ENCODE measurements at regions not wholly inside any gene's neighbourhood (a gene's known extent, or its start where the extent isn't known, plus 50 kb on each side); places are given as distances from the start of the nearest gene placed in this dataset.

- TF ChIP-seq, protein P1, sequence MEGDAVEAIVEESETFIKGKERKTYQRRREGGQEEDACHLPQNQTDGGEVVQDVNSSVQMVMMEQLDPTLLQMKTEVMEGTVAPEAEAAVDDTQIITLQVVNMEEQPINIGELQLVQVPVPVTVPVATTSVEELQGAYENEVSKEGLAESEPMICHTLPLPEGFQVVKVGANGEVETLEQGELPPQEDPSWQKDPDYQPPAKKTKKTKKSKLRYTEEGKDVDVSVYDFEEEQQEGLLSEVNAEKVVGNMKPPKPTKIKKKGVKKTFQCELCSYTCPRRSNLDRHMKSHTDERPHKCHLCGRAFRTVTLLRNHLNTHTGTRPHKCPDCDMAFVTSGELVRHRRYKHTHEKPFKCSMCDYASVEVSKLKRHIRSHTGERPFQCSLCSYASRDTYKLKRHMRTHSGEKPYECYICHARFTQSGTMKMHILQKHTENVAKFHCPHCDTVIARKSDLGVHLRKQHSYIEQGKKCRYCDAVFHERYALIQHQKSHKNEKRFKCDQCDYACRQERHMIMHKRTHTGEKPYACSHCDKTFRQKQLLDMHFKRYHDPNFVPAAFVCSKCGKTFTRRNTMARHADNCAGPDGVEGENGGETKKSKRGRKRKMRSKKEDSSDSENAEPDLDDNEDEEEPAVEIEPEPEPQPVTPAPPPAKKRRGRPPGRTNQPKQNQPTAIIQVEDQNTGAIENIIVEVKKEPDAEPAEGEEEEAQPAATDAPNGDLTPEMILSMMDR (CRISPR knock-in tag; IDR thresholded peaks at IDR 0.05): no peak
- TF ChIP-seq GTF2F1 (IDR thresholded peaks at IDR 0.05; ENCODE audit: low read length) (no peak), EZH2 (conservative IDR thresholded peaks at IDR 0.05; ENCODE audit: low read depth, low read length) (no peak), NFIC (IDR thresholded peaks at IDR 0.05; ENCODE audit: low read length) (no peak), TAF1 (CRISPR knock-in tag; IDR thresholded peaks at IDR 0.05) (no peak), CBX1 (IDR thresholded peaks at IDR 0.05; ENCODE audit: low read depth) (no peak), ZC3H4 (CRISPR knock-in tag; IDR thresholded peaks at IDR 0.05; ENCODE audit: borderline replicate concordance) (no peak), ZNF543 (CRISPR knock-in tag; IDR thresholded peaks at IDR 0.05) (no peak), IRX3 (CRISPR knock-in tag; IDR thresholded peaks at IDR 0.05; ENCODE audit: borderline replicate concordance, low read depth) (no peak), FOSL2 (CRISPR knock-in tag; IDR thresholded peaks at IDR 0.05) (no peak), PATZ1 (CRISPR knock-in tag; IDR thresholded peaks at IDR 0.05) (no peak)
- TF ChIP-seq, protein P2, sequence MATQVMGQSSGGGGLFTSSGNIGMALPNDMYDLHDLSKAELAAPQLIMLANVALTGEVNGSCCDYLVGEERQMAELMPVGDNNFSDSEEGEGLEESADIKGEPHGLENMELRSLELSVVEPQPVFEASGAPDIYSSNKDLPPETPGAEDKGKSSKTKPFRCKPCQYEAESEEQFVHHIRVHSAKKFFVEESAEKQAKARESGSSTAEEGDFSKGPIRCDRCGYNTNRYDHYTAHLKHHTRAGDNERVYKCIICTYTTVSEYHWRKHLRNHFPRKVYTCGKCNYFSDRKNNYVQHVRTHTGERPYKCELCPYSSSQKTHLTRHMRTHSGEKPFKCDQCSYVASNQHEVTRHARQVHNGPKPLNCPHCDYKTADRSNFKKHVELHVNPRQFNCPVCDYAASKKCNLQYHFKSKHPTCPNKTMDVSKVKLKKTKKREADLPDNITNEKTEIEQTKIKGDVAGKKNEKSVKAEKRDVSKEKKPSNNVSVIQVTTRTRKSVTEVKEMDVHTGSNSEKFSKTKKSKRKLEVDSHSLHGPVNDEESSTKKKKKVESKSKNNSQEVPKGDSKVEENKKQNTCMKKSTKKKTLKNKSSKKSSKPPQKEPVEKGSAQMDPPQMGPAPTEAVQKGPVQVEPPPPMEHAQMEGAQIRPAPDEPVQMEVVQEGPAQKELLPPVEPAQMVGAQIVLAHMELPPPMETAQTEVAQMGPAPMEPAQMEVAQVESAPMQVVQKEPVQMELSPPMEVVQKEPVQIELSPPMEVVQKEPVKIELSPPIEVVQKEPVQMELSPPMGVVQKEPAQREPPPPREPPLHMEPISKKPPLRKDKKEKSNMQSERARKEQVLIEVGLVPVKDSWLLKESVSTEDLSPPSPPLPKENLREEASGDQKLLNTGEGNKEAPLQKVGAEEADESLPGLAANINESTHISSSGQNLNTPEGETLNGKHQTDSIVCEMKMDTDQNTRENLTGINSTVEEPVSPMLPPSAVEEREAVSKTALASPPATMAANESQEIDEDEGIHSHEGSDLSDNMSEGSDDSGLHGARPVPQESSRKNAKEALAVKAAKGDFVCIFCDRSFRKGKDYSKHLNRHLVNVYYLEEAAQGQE (IDR thresholded peaks at IDR 0.05; ENCODE audit: borderline replicate concordance in 1 of 2, low read depth in 1 of 2, low read length in 2 of 2): no peak
These were observed 124.6 kb upstream of the RUNX3 start for GRCh38 chr1:25054526-25055323.

All from HepG2 (cell line).